Panc1 (cell line): ENCODE measurements at regions not wholly inside any gene's neighbourhood (a gene's known extent, or its start where the extent isn't known, plus 50 kb on each side); places are given as distances from the start of the nearest gene placed in this dataset.

ENCODE experiments used
- ATAC-seq: fragments of 200-7000 bp; cut with Tn5 transposase; 2 replicates; pipeline ENCODE4 v1.9.1; 2020; ENCODE audit warnings: mild to moderate bottlenecking, moderate library complexity
- BruUV-seq: library from RNA; stranded (reverse); fragments of 400-500 nt; replicated peaks from 2 replicates; lab custom pipeline; 2021; lab: Mats Ljungman, UMichigan
- CTCF ChIA-PET: fragments of 300-600 bp; sonication (Branson Sonifier 250); formaldehyde crosslinking; loops from one replicate; lab custom pipeline; 2022; ENCODE audit warnings: antibody characterized with exemption; lab: Charles Lee
- POLR2A ChIA-PET: fragments of 300-600 bp; sonication (Branson Sonifier 250); formaldehyde crosslinking; loops from one replicate; lab custom pipeline; 2022; ENCODE audit warnings: antibody characterized with exemption; lab: Charles Lee
- DNase-seq: peaks from one replicate; pipeline ENCODE4 v3.0.0-alpha.2; 2010; ENCODE audit warnings: low read depth, low spot score
- H3K27ac ChIP-seq: 2 replicates; pipeline ENCODE4 v1.5.1; 2011; ENCODE audit warnings: mild to moderate bottlenecking, low read length, inconsistent platforms
- H3K27me3 ChIP-seq: fragments of 200-500 bp; sonication (Bioruptor generic); 2 replicates; pipeline ENCODE4 v1.6.0; 2014; ENCODE audit warnings: low read length, inconsistent platforms; ENCODE audit not compliant: control insufficient read depth, insufficient read depth
- H3K36me3 ChIP-seq: fragments of 200-500 bp; sonication (Bioruptor generic); 2 replicates; pipeline ENCODE4 v1.5.1; 2014; ENCODE audit warnings: inconsistent platforms, mild to moderate bottlenecking, low read length, moderate library complexity; ENCODE audit not compliant: control insufficient read depth, insufficient read depth
- H3K4me1 ChIP-seq: 2 replicates; pipeline ENCODE4 v1.5.1; 2011; ENCODE audit warnings: inconsistent platforms, mild to moderate bottlenecking, low read length, moderate library complexity; ENCODE audit not compliant: control insufficient read depth, insufficient read depth
- H3K4me3 ChIP-seq, 2 experiments: 2 replicates each; pipeline ENCODE4 v1.5.1; 2011 to 2012; ENCODE audit warnings: low read depth in 2 of 2, low read length in 2 of 2, mild to moderate bottlenecking in 2 of 2, inconsistent platforms in 1 of 2, moderate library complexity in 1 of 2
- H3K9me3 ChIP-seq: fragments of 200-500 bp; sonication (Bioruptor generic); 2 replicates; pipeline ENCODE4 v1.5.1; 2014; ENCODE audit warnings: low read depth, mild to moderate bottlenecking, inconsistent platforms, low read length, moderate library complexity; ENCODE audit not compliant: control insufficient read depth, insufficient read depth
- POLR2AphosphoS5 ChIP-seq: IDR thresholded peaks from 2 replicates; pipeline ENCODE4 v1.6.1; 2012; ENCODE audit warnings: mild to moderate bottlenecking, low read depth, low read length, moderate library complexity
- SIN3A ChIP-seq: IDR thresholded peaks from 2 replicates; pipeline ENCODE4 v1.6.1; 2012; ENCODE audit warnings: low read depth, mild to moderate bottlenecking, low read length, moderate library complexity, borderline replicate concordance; ENCODE audit not compliant: insufficient read depth
- TCF7L2 ChIP-seq: IDR thresholded peaks from 2 replicates; pipeline ENCODE4 v1.6.1; 2011; ENCODE audit warnings: mild to moderate bottlenecking, low read depth, low read length, inconsistent platforms
- in situ Hi-C: cut with HindIII; loops from 2 replicates; pipeline ENCODE4 v1.10.0; 2016; ENCODE audit warnings: low sequenced_read_pairs, low pct_unique_long_range_greater_than_20kb
- intact Hi-C: fragments of 100-400 bp; cut with micrococcal nuclease; formaldehyde crosslinking; loops from one replicate; pipeline ENCODE4 v1.10.0; 2022; ENCODE audit not compliant: unreplicated experiment
- TF ChIP-seq, protein P1 (sequence below): fragments of 450-650 bp; IDR thresholded peaks from 2 replicates; pipeline ENCODE4 v1.5.1; 2017; ENCODE audit warnings: mild to moderate bottlenecking
- TF ChIP-seq, protein P2 (sequence below), 2 experiments: IDR thresholded peaks; 2 replicates each; pipeline ENCODE4 v1.6.1; 2011 to 2012; ENCODE audit warnings: low read depth in 2 of 2, control low read depth in 1 of 2, low read length in 1 of 2, mild to moderate bottlenecking in 1 of 2, moderate library complexity in 1 of 2; ENCODE audit not compliant: insufficient read depth in 1 of 2

DNA sequence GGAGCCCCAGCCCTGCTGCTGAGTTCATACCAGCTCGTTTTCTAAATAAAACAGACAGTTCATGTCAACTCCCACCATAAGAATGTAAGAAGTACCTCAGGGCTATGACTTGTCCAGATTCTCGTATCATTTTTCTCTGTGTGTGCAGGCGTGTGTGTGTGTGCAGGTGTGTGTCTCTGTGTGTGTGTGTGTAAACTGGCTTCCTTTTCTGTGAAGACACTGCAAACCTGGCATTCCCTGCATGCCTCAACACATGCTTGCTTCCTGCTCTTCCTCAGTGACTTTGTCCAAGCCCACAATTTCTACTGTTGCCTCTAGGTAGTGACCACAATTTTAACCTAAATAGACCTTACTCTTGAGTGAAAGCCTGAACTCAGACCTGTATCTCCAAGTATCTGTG is 879.0 kb downstream of the SLC4A3 start:
- no peak overlapping the region for H3K27ac ChIP-seq
- intact Hi-C loops, result no loop called here
- H3K4me1 ChIP-seq, result no peaks in the 10 kb centered on the region
- CTCF ChIA-PET, result no interaction called here
- BruUV-seq, result no TSS peak
- no peak for TF ChIP-seq POLR2AphosphoS5
- TF ChIP-seq, protein P1, sequence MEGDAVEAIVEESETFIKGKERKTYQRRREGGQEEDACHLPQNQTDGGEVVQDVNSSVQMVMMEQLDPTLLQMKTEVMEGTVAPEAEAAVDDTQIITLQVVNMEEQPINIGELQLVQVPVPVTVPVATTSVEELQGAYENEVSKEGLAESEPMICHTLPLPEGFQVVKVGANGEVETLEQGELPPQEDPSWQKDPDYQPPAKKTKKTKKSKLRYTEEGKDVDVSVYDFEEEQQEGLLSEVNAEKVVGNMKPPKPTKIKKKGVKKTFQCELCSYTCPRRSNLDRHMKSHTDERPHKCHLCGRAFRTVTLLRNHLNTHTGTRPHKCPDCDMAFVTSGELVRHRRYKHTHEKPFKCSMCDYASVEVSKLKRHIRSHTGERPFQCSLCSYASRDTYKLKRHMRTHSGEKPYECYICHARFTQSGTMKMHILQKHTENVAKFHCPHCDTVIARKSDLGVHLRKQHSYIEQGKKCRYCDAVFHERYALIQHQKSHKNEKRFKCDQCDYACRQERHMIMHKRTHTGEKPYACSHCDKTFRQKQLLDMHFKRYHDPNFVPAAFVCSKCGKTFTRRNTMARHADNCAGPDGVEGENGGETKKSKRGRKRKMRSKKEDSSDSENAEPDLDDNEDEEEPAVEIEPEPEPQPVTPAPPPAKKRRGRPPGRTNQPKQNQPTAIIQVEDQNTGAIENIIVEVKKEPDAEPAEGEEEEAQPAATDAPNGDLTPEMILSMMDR, result no peak
- TF ChIP-seq, protein P2, sequence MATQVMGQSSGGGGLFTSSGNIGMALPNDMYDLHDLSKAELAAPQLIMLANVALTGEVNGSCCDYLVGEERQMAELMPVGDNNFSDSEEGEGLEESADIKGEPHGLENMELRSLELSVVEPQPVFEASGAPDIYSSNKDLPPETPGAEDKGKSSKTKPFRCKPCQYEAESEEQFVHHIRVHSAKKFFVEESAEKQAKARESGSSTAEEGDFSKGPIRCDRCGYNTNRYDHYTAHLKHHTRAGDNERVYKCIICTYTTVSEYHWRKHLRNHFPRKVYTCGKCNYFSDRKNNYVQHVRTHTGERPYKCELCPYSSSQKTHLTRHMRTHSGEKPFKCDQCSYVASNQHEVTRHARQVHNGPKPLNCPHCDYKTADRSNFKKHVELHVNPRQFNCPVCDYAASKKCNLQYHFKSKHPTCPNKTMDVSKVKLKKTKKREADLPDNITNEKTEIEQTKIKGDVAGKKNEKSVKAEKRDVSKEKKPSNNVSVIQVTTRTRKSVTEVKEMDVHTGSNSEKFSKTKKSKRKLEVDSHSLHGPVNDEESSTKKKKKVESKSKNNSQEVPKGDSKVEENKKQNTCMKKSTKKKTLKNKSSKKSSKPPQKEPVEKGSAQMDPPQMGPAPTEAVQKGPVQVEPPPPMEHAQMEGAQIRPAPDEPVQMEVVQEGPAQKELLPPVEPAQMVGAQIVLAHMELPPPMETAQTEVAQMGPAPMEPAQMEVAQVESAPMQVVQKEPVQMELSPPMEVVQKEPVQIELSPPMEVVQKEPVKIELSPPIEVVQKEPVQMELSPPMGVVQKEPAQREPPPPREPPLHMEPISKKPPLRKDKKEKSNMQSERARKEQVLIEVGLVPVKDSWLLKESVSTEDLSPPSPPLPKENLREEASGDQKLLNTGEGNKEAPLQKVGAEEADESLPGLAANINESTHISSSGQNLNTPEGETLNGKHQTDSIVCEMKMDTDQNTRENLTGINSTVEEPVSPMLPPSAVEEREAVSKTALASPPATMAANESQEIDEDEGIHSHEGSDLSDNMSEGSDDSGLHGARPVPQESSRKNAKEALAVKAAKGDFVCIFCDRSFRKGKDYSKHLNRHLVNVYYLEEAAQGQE (IDR thresholded peaks at IDR 0.05; ENCODE audit: insufficient read depth in 1 of 2, low read depth in 2 of 2, low read length in 1 of 2), result no peak
- TF ChIP-seq TCF7L2, result no peak
- no peak for TF ChIP-seq SIN3A
- H3K9me3 ChIP-seq, result no peaks in the 10 kb centered on the region
- H3K36me3 ChIP-seq, result no peaks in the 10 kb centered on the region
- ATAC-seq (no peak), DNase-seq (no peak)
- no peak overlapping the region for H3K4me3 ChIP-seq
- in situ Hi-C loops, result no loop called here
- H3K27me3 ChIP-seq, result no peaks in the 10 kb centered on the region
- POLR2A ChIA-PET, result no interaction called here

DNA sequence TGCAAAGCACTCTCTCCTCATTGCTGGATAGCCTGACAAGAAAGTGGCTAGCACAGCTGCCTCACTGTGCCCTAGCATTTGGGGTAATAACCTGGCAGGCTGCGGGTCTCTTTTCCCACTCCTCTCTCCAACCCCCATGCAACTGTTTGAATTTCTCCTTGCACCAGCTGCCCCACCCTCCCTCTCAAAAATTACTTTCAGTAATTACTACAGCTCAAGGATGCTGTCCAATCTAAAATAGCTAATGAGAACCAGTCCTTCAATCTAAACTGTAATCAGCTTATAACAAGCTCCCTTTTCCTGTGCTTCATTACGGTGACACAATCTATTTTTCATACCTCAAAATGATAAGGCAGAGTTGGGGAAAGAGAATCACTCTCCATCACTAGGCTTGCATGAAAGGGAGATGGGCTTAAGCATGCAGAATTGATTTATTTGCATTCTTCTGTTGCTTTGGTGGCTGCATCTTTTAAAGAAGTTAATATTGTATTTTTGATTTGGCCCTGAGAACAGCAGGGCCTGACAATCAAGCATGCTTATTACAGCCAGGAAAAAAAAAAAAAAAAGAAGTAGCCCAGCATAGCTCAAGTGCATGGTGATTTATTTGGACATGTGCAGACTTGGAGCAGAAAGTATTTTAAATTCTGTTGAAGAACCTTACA is 881.8 kb downstream of the SLC4A3 start:
- Histone ChIP-seq H3K9me3 (no peaks in the 10 kb centered on the region), H3K27me3 (no peaks in the 10 kb centered on the region), H3K4me3 (no peak overlapping the region), H3K27ac (no peak overlapping the region), H3K36me3 (no peaks in the 10 kb centered on the region), H3K4me1 (no peaks in the 10 kb centered on the region)
- TF ChIP-seq POLR2AphosphoS5 (no peak), SIN3A (no peak), TCF7L2 (no peak)
- TF ChIP-seq, protein P2 (IDR thresholded peaks at IDR 0.05; ENCODE audit: insufficient read depth in 1 of 2, low read depth in 2 of 2, low read length in 1 of 2), result no peak
- TF ChIP-seq, protein P1, result no peak
- intact Hi-C loops (no loop called here), in situ Hi-C loops (no loop called here)
- ATAC-seq, result no peak
- ChIA-PET POLR2A (no interaction called here), CTCF (no interaction called here)
- no peak for DNase-seq
- no TSS peak for BruUV-seq
